ENCODE measurements at regions not wholly inside any gene's neighbourhood (a gene's known extent, or its start where the extent isn't known, plus 50 kb on each side); places are given as distances from the start of the nearest gene placed in this dataset.
"Not testable (repeated sequence)": the region's sequence is repeated elsewhere in the genome, so short reads cannot be mapped to it uniquely, and the experiment has no call there.

GRCh38 chr5:112534611-112535255, 115.7 kb upstream of the EPB41L4A start:
- no peaks in the 10 kb centered on the region for H3K27me3 ChIP-seq
- H3K9me3 ChIP-seq, result no peaks in the 10 kb centered on the region
- peak in 1 of 8 donors; percentile 34 for ATAC-seq
- 64 to 67% methylated on average over 4 of the region's 4 CpGs for WGBS, 2 donors
- H3K4me1 ChIP-seq, result no peaks in the 10 kb centered on the region
- DNase-seq, result no peak
- no peaks in the 10 kb centered on the region for H3K36me3 ChIP-seq
- H3K4me3 ChIP-seq, result no peak overlapping the region
- TF ChIP-seq, protein P1, sequence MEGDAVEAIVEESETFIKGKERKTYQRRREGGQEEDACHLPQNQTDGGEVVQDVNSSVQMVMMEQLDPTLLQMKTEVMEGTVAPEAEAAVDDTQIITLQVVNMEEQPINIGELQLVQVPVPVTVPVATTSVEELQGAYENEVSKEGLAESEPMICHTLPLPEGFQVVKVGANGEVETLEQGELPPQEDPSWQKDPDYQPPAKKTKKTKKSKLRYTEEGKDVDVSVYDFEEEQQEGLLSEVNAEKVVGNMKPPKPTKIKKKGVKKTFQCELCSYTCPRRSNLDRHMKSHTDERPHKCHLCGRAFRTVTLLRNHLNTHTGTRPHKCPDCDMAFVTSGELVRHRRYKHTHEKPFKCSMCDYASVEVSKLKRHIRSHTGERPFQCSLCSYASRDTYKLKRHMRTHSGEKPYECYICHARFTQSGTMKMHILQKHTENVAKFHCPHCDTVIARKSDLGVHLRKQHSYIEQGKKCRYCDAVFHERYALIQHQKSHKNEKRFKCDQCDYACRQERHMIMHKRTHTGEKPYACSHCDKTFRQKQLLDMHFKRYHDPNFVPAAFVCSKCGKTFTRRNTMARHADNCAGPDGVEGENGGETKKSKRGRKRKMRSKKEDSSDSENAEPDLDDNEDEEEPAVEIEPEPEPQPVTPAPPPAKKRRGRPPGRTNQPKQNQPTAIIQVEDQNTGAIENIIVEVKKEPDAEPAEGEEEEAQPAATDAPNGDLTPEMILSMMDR (IDR thresholded peaks at IDR 0.05), result no peak
- H3K27ac ChIP-seq, result no peak overlapping the region
- intact Hi-C loops (cut with DNase I), result loop anchor here in 3 of 10 donors (10.0 kb wide), 3 partner anchors 340 to 360 kb away; no protein-coding TSS in a partner anchor

GRCh38 chr5:112535356-112535755, 116.3 kb upstream of the EPB41L4A start:
- ATAC-seq, result no peak
- 68 to 80% methylated on average over 2 of the region's 2 CpGs for WGBS, 2 donors

GRCh38 chr5:112544558-112544957, 125.5 kb upstream of the EPB41L4A start:
- H3K36me3 ChIP-seq; ATAC-seq; H3K4me3 ChIP-seq; DNase-seq; H3K27me3 ChIP-seq; H3K9me3 ChIP-seq; H3K27ac ChIP-seq; intact Hi-C loops (cut with DNase I): not testable (repeated sequence)
- 86 to 88% methylated on average over 3 of the region's 3 CpGs for WGBS, 2 donors
- H3K4me1 ChIP-seq, result peaks cover 0 to 16% (median 9%) of the 10 kb centered on the region in 9 donors

More at GRCh38 chr5:112535356-112535755, 116.3 kb upstream of the EPB41L4A start:
- H3K36me3 ChIP-seq, result no peaks in the 10 kb centered on the region
- H3K4me3 ChIP-seq, result no peak overlapping the region
- no peaks in the 10 kb centered on the region for H3K4me1 ChIP-seq
- no peaks in the 10 kb centered on the region for H3K27me3 ChIP-seq
- TF ChIP-seq, protein P1 (IDR thresholded peaks at IDR 0.05), result no peak
- no peak overlapping the region for H3K27ac ChIP-seq
- H3K9me3 ChIP-seq, result no peaks in the 10 kb centered on the region
- no peak for DNase-seq
- intact Hi-C loops (cut with DNase I), result loop anchor here in 3 of 10 donors (10.0 kb wide), 3 partner anchors 341 to 361 kb away; no protein-coding TSS in a partner anchor

- H3K4me1 ChIP-seq, result peaks cover 0 to 16% (median 9%) of the 10 kb centered on the region in 9 donors
- H3K9me3 ChIP-seq, result no peaks in the 10 kb centered on the region
- H3K36me3 ChIP-seq, result no peaks in the 10 kb centered on the region
- TF ChIP-seq, protein P1 (IDR thresholded peaks at IDR 0.05), result no peak
- H3K4me3 ChIP-seq, result no peak overlapping the region
- H3K27ac ChIP-seq, result no peak overlapping the region
- intact Hi-C loops (cut with DNase I), result no loop called here
- no peaks in the 10 kb centered on the region for H3K27me3 ChIP-seq
- ATAC-seq (peak in 3 of 8 donors; percentile 50 to 61 (median 55)), DNase-seq (no peak)
- 75 to 82% methylated on average over 4 of the region's 4 CpGs for WGBS, 2 donors
Measured at GRCh38 chr5:112546946-112547592, 128.0 kb upstream of the EPB41L4A start.
